WERI-Rb-1 (cell line): ENCODE measurements at regions not wholly inside any gene's neighbourhood (a gene's known extent, or its start where the extent isn't known, plus 50 kb on each side); places are given as distances from the start of the nearest gene placed in this dataset.
A peak's percentile ranks its signal among the peaks of the same experiment; 100 is the strongest.

Experiments
- DNase-seq: peaks from one replicate; pipeline ENCODE4 v3.0.0-alpha.2; 2020
- H3K27ac ChIP-seq: fragments of 250-450 bp; sonication (Bioruptor Pico); 2 replicates; pipeline ENCODE4 v1.5.1; 2020; ENCODE audit warnings: mild to moderate bottlenecking, moderate library complexity
- H3K27me3 ChIP-seq: fragments of 250-450 bp; sonication (Bioruptor Pico); 2 replicates; pipeline ENCODE4 v1.5.1; 2021; ENCODE audit warnings: mild to moderate bottlenecking, low read depth, moderate library complexity; ENCODE audit not compliant: insufficient read depth, severe bottlenecking
- H3K36me3 ChIP-seq: fragments of 250-450 bp; sonication (Bioruptor Pico); 2 replicates; pipeline ENCODE4 v1.5.1; 2020; ENCODE audit warnings: mild to moderate bottlenecking, moderate library complexity
- H3K4me3 ChIP-seq: 2 replicates; pipeline ENCODE4 v1.5.1; 2011; ENCODE audit warnings: low read depth, mild to moderate bottlenecking, control low read depth, low read length
- H3K9me3 ChIP-seq: fragments of 250-450 bp; sonication (Bioruptor Pico); 2 replicates; pipeline ENCODE4 v1.5.1; 2021; ENCODE audit warnings: mild to moderate bottlenecking, moderate library complexity; ENCODE audit not compliant: severe bottlenecking
- CTCF ChIP-seq: IDR thresholded peaks from 2 replicates; pipeline ENCODE4 v1.5.1; 2011; ENCODE audit warnings: low read depth, mild to moderate bottlenecking, control low read depth, inconsistent platforms, low read length

- 0 out of 2 replicates have a peak, but pooled peaks have one; percentile 8 for TF ChIP-seq CTCF
- no peak for DNase-seq
- no peaks in the 10 kb centered on the region for H3K36me3 ChIP-seq
- no peak overlapping the region for H3K4me3 ChIP-seq
- H3K9me3 ChIP-seq, result no peaks in the 10 kb centered on the region
- H3K27me3 ChIP-seq, result no peaks in the 10 kb centered on the region
- no peak overlapping the region for H3K27ac ChIP-seq
These were observed 593.1 kb downstream of the RNF144A start for GRCh38 chr2:7510353-7510752.

GRCh38 chr2:7513834-7514233 lies 596.6 kb downstream of the RNF144A start:
- Histone ChIP-seq H3K27ac (no peak overlapping the region), H3K4me3 (no peak overlapping the region), H3K27me3 (no peaks in the 10 kb centered on the region), H3K36me3 (no peaks in the 10 kb centered on the region), H3K9me3 (no peaks in the 10 kb centered on the region)
- no peak for TF ChIP-seq CTCF
- DNase-seq, result no peak

- Histone ChIP-seq H3K9me3 (no peaks in the 10 kb centered on the region), H3K4me3 (no peak overlapping the region), H3K36me3 (no peaks in the 10 kb centered on the region), H3K27me3 (no peaks in the 10 kb centered on the region), H3K27ac (no peak overlapping the region)
- no peak for DNase-seq
- TF ChIP-seq CTCF, result no peak
These were observed 598.1 kb downstream of the RNF144A start for GRCh38 chr2:7515327-7515726.

GRCh38 chr2:7516484-7517063 lies 599.4 kb downstream of the RNF144A start:
- H3K27ac ChIP-seq, result no peak overlapping the region
- no peaks in the 10 kb centered on the region for H3K9me3 ChIP-seq
- no peaks in the 10 kb centered on the region for H3K36me3 ChIP-seq
- H3K27me3 ChIP-seq, result no peaks in the 10 kb centered on the region
- no peak for TF ChIP-seq CTCF
- no peak overlapping the region for H3K4me3 ChIP-seq
- no peak for DNase-seq

GRCh38 chr2:7517088-7517487 lies 599.9 kb downstream of the RNF144A start:
- TF ChIP-seq CTCF, result no peak
- Histone ChIP-seq H3K27ac (no peak overlapping the region), H3K27me3 (no peaks in the 10 kb centered on the region), H3K36me3 (no peaks in the 10 kb centered on the region), H3K9me3 (no peaks in the 10 kb centered on the region), H3K4me3 (no peak overlapping the region)
- no peak for DNase-seq

- Histone ChIP-seq H3K36me3 (no peaks in the 10 kb centered on the region), H3K9me3 (no peaks in the 10 kb centered on the region), H3K4me3 (no peak overlapping the region), H3K27me3 (no peaks in the 10 kb centered on the region), H3K27ac (no peak overlapping the region)
- no peak for DNase-seq
- TF ChIP-seq CTCF, result no peak
These were observed 600.6 kb downstream of the RNF144A start for GRCh38 chr2:7517851-7518250.
